Endothelial cell of umbilical vein (primary cell): ENCODE measurements at regions not wholly inside any gene's neighbourhood (a gene's known extent, or its start where the extent isn't known, plus 50 kb on each side); places are given as distances from the start of the nearest gene placed in this dataset.

Experiments used
- BruUV-seq: library from RNA; stranded (reverse); fragments of 400-500 nt; replicated peaks from 2 replicates; lab custom pipeline; 2021; lab: Mats Ljungman, UMichigan
- CTCF ChIA-PET: fragments of 300-600, 350-600 bp; sonication (Branson Sonifier 250); formaldehyde crosslinking; loops from one replicate; lab custom pipeline; 2021; ENCODE audit warnings: antibody characterized with exemption, inconsistent platforms; lab: Charles Lee
- POLR2A ChIA-PET: fragments of 300-600, 350-600 bp; sonication (Branson Sonifier 250); formaldehyde crosslinking; loops from one replicate; lab custom pipeline; 2021; ENCODE audit warnings: antibody characterized with exemption, inconsistent platforms; lab: Charles Lee
- DNase-seq: peaks from one replicate; pipeline ENCODE4 v3.0.0-alpha.2; 2011; ENCODE audit warnings: low read depth, low spot score
- FAIRE-seq: peaks from 2 replicates; lab custom pipeline; 2011; peaks lifted over from hg19 to GRCh38; lab: Jason Lieb, UNC
- H2AFZ ChIP-seq: 2 replicates; pipeline ENCODE4 v1.6.0; 2012; ENCODE audit warnings: low read depth, low read length, control low read depth, inconsistent platforms
- H3K27ac ChIP-seq: 2 replicates; pipeline ENCODE4 v1.5.1; 2011; ENCODE audit warnings: low read depth, mild to moderate bottlenecking, control low read depth, low read length, moderate library complexity; ENCODE audit not compliant: insufficient read depth
- H3K27me3 ChIP-seq, 2 experiments: 2 replicates each; pipeline versions ENCODE4 v1.6.0 to v1.6.1; 2011; ENCODE audit warnings: low read length in 2 of 2, mixed read lengths in 1 of 2; ENCODE audit not compliant: control insufficient read depth in 2 of 2, insufficient read depth in 2 of 2
- H3K36me3 ChIP-seq, 2 experiments: 2 replicates in 1 of 2; 3 replicates in 1 of 2; pipeline ENCODE4 v1.5.1; 2011; ENCODE audit warnings: low read length in 2 of 2, mild to moderate bottlenecking in 1 of 2, moderate library complexity in 1 of 2; ENCODE audit not compliant: control insufficient read depth in 2 of 2, insufficient read depth in 2 of 2; ENCODE audit errors: extremely low read depth in 1 of 2
- H3K4me1 ChIP-seq: 3 replicates; pipeline ENCODE4 v1.5.1; 2011; ENCODE audit warnings: mild to moderate bottlenecking, low read length; ENCODE audit not compliant: control insufficient read depth, insufficient read depth; ENCODE audit errors: extremely low read depth
- H3K4me2 ChIP-seq: 2 replicates; pipeline ENCODE4 v1.6.1; 2011; ENCODE audit warnings: low read length, control low read depth, mixed read lengths; ENCODE audit not compliant: insufficient read depth
- H3K4me3 ChIP-seq, 3 experiments: fragments of 200-600 bp in 1 of 3; sonication (generic), shearing (Covaris generic) in 1 of 3; replicated peaks in 1 of 3; 2 replicates each; pipeline ENCODE4 v1.5.1; 2011 to 2016; ENCODE audit warnings: control low read depth in 3 of 3, low read length in 3 of 3, mild to moderate bottlenecking in 2 of 3, inconsistent platforms in 1 of 3, low read depth in 1 of 3, moderate library complexity in 1 of 3; ENCODE audit not compliant: insufficient read depth in 1 of 3
- H3K79me2 ChIP-seq: 2 replicates; pipeline ENCODE4 v1.6.0; 2012; ENCODE audit warnings: low read length, inconsistent platforms; ENCODE audit not compliant: control insufficient read depth, insufficient read depth
- H3K9ac ChIP-seq: replicated peaks from 2 replicates; pipeline ENCODE3; 2011; ENCODE audit warnings: low read length, control low read depth; ENCODE audit not compliant: insufficient read depth; ENCODE audit errors: extremely low read depth
- H3K9me1 ChIP-seq: replicated peaks from 3 replicates; pipeline ENCODE4 v1.6.0; 2011; ENCODE audit warnings: mild to moderate bottlenecking, low read length; ENCODE audit not compliant: control insufficient read depth, insufficient read depth; ENCODE audit errors: extremely low read depth
- H3K9me3 ChIP-seq: replicated peaks from 2 replicates; pipeline ENCODE4 v1.5.1; 2012; ENCODE audit warnings: low read length, inconsistent platforms; ENCODE audit not compliant: control insufficient read depth, insufficient read depth
- H4K20me1 ChIP-seq: replicated peaks from 2 replicates; pipeline ENCODE3; 2011; ENCODE audit warnings: mild to moderate bottlenecking, low read length; ENCODE audit not compliant: control insufficient read depth, insufficient read depth; ENCODE audit errors: extremely low read depth
- CTCF ChIP-seq, 2 donors: IDR thresholded peaks; 1 replicate in 1 of 2; 2 replicates in 1 of 2; pipeline ENCODE4 v1.5.1; 2011; ENCODE audit warnings: low read length in 2 of 2, mild to moderate bottlenecking in 2 of 2, moderate library complexity in 2 of 2, control low read depth in 1 of 2, inconsistent platforms in 1 of 2, low read depth in 1 of 2; ENCODE audit not compliant: insufficient read depth in 1 of 2; ENCODE audit errors: extremely low read depth in 1 of 2
- EZH2 ChIP-seq: IDR thresholded peaks from 2 replicates; pipeline ENCODE4 v1.6.1; 2012; ENCODE audit warnings: borderline replicate concordance, low read depth, mild to moderate bottlenecking, moderate library complexity, low read length, inconsistent platforms; ENCODE audit not compliant: severe bottlenecking
- FOS ChIP-seq: IDR thresholded peaks from 2 replicates; pipeline ENCODE4 v1.6.1; 2011; ENCODE audit warnings: mild to moderate bottlenecking, low read length, moderate library complexity, borderline replicate concordance; ENCODE audit not compliant: insufficient read depth
- GATA2 ChIP-seq: IDR thresholded peaks from 2 replicates; pipeline ENCODE4 v1.7.0; 2011; ENCODE audit warnings: low read depth, mild to moderate bottlenecking, moderate library complexity, mixed read lengths, low read length; ENCODE audit not compliant: insufficient read length, insufficient read depth
- JUN ChIP-seq: IDR thresholded peaks from 2 replicates; pipeline ENCODE4 v1.6.1; 2011; ENCODE audit warnings: borderline replicate concordance, low read depth; ENCODE audit not compliant: insufficient read length, insufficient read depth
- MAX ChIP-seq: IDR thresholded peaks from 2 replicates; pipeline ENCODE4 v1.6.1; 2011; ENCODE audit not compliant: insufficient read depth, insufficient read length
- MYC ChIP-seq: IDR thresholded peaks from one replicate; pipeline ENCODE4 v1.6.1; 2011; ENCODE audit warnings: mild to moderate bottlenecking, low read depth, low read length
- POLR2A ChIP-seq: IDR thresholded peaks from 2 replicates; pipeline ENCODE4 v1.6.1; 2012; ENCODE audit warnings: low read depth, mild to moderate bottlenecking, control low read depth, low read length
- POLR2AphosphoS5 ChIP-seq: IDR thresholded peaks from 2 replicates; pipeline ENCODE4 v1.6.1; 2012; ENCODE audit warnings: low read depth, mild to moderate bottlenecking, control low read depth, low read length, moderate library complexity; ENCODE audit not compliant: insufficient read depth
- dilution Hi-C: fragments of 300-500 bp; cut with MboI; formaldehyde crosslinking; loops from one replicate; pipeline ENCODE4 v1.15.0; 2019; ENCODE audit warnings: low sequenced_read_pairs; ENCODE audit not compliant: extremely low pct_ligation_motif_present
- intact Hi-C: fragments of 100-400 bp; cut with micrococcal nuclease; formaldehyde crosslinking; loops from one replicate; pipeline ENCODE4 v1.10.0; 2022

DNA sequence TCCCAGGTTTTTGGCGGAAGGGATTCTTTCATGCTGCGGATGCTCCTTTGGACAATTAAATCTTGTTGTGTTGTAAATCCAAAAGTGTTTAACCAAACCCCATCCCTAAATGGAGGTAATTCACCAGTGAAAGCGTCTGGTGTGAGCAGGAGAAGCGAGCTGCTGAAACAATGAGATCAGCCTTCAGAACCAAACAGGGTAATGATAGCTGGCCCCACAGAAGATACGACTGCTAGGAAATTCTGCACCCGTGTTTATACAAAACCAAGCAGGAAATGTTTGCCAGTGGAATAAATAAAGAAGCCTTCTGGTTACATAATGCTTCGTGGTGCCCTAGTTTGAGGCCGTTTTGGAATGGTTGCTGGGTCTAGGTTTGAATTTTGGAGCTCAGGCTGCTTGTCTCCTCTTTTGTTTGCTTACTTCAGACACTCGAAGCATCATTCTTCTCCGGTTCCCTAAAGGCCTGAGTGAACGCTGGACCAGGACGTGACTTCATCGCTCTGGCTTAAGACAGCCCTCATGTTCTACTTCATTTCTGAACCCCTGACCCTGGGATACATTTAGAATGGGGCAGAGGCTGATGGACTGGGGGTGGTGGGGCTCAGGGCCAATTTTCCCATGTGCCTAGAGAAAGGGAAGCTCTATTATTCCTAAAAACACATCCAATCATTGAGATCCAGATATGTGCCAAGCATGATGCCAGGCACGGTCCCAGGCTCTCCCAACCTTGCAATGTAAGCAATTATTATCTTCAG, 61.6 kb upstream of the JAG1 start:
- dilution Hi-C loops (no loop called here), intact Hi-C loops (no loop called here)
- H3K4me1 ChIP-seq: peaks cover 7% of the 10 kb centered on the region
- H3K27me3 ChIP-seq: no peaks in the 10 kb centered on the region
- H2AFZ ChIP-seq: no peak overlapping the region
- ChIA-PET CTCF (interaction anchor here (1.0 to 2.7 kb wide), 4 partner anchors 9 to 61 kb away, joined by 3 to 9 read pairs (median 4); no protein-coding TSS in a partner anchor), POLR2A (no interaction called here)
- H3K79me2 ChIP-seq: no peaks in the 10 kb centered on the region
- no peaks in the 10 kb centered on the region for H3K36me3 ChIP-seq
- no peak overlapping the region for H3K4me2 ChIP-seq
- H3K9me1 ChIP-seq: no peaks in the 10 kb centered on the region
- no TSS peak for BruUV-seq
- no peak overlapping the region for H3K9ac ChIP-seq
- H3K4me3 ChIP-seq: no peak overlapping the region
- no peaks in the 10 kb centered on the region for H3K9me3 ChIP-seq
- H4K20me1 ChIP-seq: no peaks in the 10 kb centered on the region
- FAIRE-seq (no peak), DNase-seq (no peak)
- TF ChIP-seq POLR2A: no peak
- no peak for TF ChIP-seq MYC
- no peak for TF ChIP-seq GATA2
- no peak for TF ChIP-seq MAX
- no peak for TF ChIP-seq FOS
- no peak for TF ChIP-seq JUN
- no peak for TF ChIP-seq EZH2
- TF ChIP-seq CTCF (IDR thresholded peaks at IDR 0.05; ENCODE audit: extremely low read depth in 1 of 2, insufficient read depth in 1 of 2, low read depth in 1 of 2, low read length in 2 of 2): no peak
- no peak for TF ChIP-seq POLR2AphosphoS5
- H3K27ac ChIP-seq: no peak overlapping the region
